ENCODE measurements at regions not wholly inside any gene's neighbourhood (a gene's known extent, or its start where the extent isn't known, plus 50 kb on each side); places are given as distances from the start of the nearest gene placed in this dataset.
A peak's percentile ranks its signal among the peaks of the same experiment; 100 is the strongest.

GRCh38 chr3:74515451-74515850, 99.0 kb downstream of the CNTN3 start:
- H3K27ac ChIP-seq = no peak overlapping the region

GRCh38 chr3:74511078-74511477, 103.4 kb downstream of the CNTN3 start:
- no peak overlapping the region for H3K4me3 ChIP-seq
- no peak for TF ChIP-seq POLR2AphosphoS5 (IDR thresholded peaks at IDR 0.05)
- TF ChIP-seq CTCF (IDR thresholded peaks at IDR 0.05 in 8 of 11, conservative IDR thresholded peaks at IDR 0.05 in 3 of 11) = no peak
- TF ChIP-seq POLR2A (IDR thresholded peaks at IDR 0.05) = no peak
- H3K4me1 ChIP-seq = no peaks in the 10 kb centered on the region
- intact Hi-C loops (cut with DNase I; ENCODE audit: low total_unique reads) = no loop called here
- H3K9me3 ChIP-seq = no peaks in the 10 kb centered on the region
- no peak overlapping the region for H3K27ac ChIP-seq
- DNase-seq = no peak
- H3K36me3 ChIP-seq = no peaks in the 10 kb centered on the region
- no peaks in the 10 kb centered on the region for H3K27me3 ChIP-seq (replicated peaks in 1 of 7)

More at GRCh38 chr3:74515451-74515850, 99.0 kb downstream of the CNTN3 start:
- TF ChIP-seq CTCF (IDR thresholded peaks at IDR 0.05 in 8 of 11, conservative IDR thresholded peaks at IDR 0.05 in 3 of 11) (no peak), POLR2AphosphoS5 (IDR thresholded peaks at IDR 0.05) (no peak), POLR2A (IDR thresholded peaks at IDR 0.05) (no peak)
- no peaks in the 10 kb centered on the region for H3K4me1 ChIP-seq
- H3K36me3 ChIP-seq = no peaks in the 10 kb centered on the region
- H3K27me3 ChIP-seq (replicated peaks in 1 of 7) = no peaks in the 10 kb centered on the region
- 87 to 94% (median 87%) methylated on average over 3 of the region's 3 CpGs for WGBS, 5 donors
- intact Hi-C loops (cut with DNase I; ENCODE audit: low total_unique reads) = no loop called here
- DNase-seq = no peak
- no peaks in the 10 kb centered on the region for H3K9me3 ChIP-seq
- no peak overlapping the region for H3K4me3 ChIP-seq

GRCh38 chr3:74510261-74510818, 104.1 kb downstream of the CNTN3 start:
- H3K36me3 ChIP-seq = no peaks in the 10 kb centered on the region
- no peaks in the 10 kb centered on the region for H3K4me1 ChIP-seq
- no peak overlapping the region for H3K27ac ChIP-seq
- H3K9me3 ChIP-seq = no peaks in the 10 kb centered on the region
- TF ChIP-seq POLR2AphosphoS5 (IDR thresholded peaks at IDR 0.05) (no peak), CTCF (IDR thresholded peaks at IDR 0.05 in 8 of 11, conservative IDR thresholded peaks at IDR 0.05 in 3 of 11) (no peak), POLR2A (IDR thresholded peaks at IDR 0.05) (no peak)
- intact Hi-C loops (cut with DNase I; ENCODE audit: low total_unique reads) = no loop called here
- no peak overlapping the region for H3K4me3 ChIP-seq
- H3K27me3 ChIP-seq (replicated peaks in 1 of 7) = no peaks in the 10 kb centered on the region
- no peak for DNase-seq
- WGBS, 5 donors = 75 to 87% (median 79%) methylated on average over 5 of the region's 5 CpGs

GRCh38 chr3:74507691-74508090, 106.8 kb downstream of the CNTN3 start:
- no peaks in the 10 kb centered on the region for H3K9me3 ChIP-seq
- no peaks in the 10 kb centered on the region for H3K36me3 ChIP-seq
- no peak overlapping the region for H3K4me3 ChIP-seq
- intact Hi-C loops (cut with DNase I; ENCODE audit: low total_unique reads) = no loop called here
- WGBS, 5 donors = 89 to 96% (median 93%) methylated on average over 6 of the region's 6 CpGs
- no peak overlapping the region for H3K27ac ChIP-seq
- no peaks in the 10 kb centered on the region for H3K4me1 ChIP-seq
- TF ChIP-seq POLR2A (IDR thresholded peaks at IDR 0.05) (no peak), POLR2AphosphoS5 (IDR thresholded peaks at IDR 0.05) (no peak), CTCF (IDR thresholded peaks at IDR 0.05 in 8 of 11, conservative IDR thresholded peaks at IDR 0.05 in 3 of 11) (no peak)
- DNase-seq = peak; percentile 24
- no peaks in the 10 kb centered on the region for H3K27me3 ChIP-seq (replicated peaks in 1 of 7)
